ENCODE measurements at regions not wholly inside any gene's neighbourhood (a gene's known extent, or its start where the extent isn't known, plus 50 kb on each side); places are given as distances from the start of the nearest gene placed in this dataset.

DNA sequence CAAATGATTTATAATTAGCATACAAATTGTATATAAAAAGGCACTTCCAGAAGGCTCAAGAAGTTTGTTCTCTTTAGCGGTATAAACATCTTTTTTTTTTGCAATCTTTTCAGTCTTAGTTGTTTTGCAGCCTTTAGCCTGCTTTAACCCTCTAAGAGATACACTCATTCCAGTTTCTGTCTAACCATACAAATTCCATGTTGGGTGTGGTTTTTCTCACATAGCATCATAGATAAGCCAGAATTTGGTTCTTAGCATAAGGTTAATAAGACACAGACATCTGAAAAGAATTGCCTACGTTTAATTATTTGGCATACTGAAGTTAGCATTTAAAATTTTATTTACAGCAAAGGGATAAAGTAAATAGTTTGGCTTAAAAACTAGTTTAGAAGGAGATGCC lies 92.5 kb upstream of the NPVF start:
- no peak for DNase-seq
- TF ChIP-seq EP300 (IDR thresholded peaks at IDR 0.05): no peak
- TF ChIP-seq CTCF (IDR thresholded peaks at IDR 0.05): no peak
- no peak for TF ChIP-seq POLR2A (IDR thresholded peaks at IDR 0.05)
- Histone ChIP-seq H3K4me3 (no peak overlapping the region), H3K27me3 (no peaks in the 10 kb centered on the region), H3K4me1 (ENCODE audit: insufficient read depth) (peaks cover 16% of the 10 kb centered on the region), H3K36me3 (no peaks in the 10 kb centered on the region), H3K27ac (peak overlapping the region in 1 of 2 donors; percentile 44), H3K9me3 (no peaks in the 10 kb centered on the region)
- intact Hi-C loops (cut with DNase I): loop anchor here in 1 of 4 donors (10.0 kb wide), 1 partner anchor 64 kb away; no protein-coding TSS in a partner anchor
- 20 to 28% (median 27%) methylated on average over 2 of the region's 2 CpGs for WGBS, 3 donors

DNA sequence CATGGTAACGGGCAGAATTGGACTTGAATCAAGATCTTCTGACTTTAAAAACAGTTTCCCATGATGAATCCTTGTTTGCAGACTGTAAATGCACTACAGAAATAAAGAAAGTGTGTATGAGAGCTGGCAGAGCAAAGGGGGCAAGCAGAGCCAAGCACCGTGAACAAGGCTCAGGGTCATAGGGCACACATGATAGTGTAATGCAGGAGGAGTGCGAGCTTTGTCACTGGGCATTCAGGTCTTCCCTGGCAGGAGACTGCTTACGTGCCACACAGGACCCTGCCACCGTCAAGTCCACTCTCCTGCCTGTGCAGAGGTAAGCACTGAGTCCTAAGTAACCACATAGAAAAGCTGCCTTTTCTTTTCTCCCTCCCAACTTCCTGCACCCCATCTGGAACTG lies 93.1 kb upstream of the NPVF start:
- Histone ChIP-seq H3K27ac (no peak overlapping the region), H3K27me3 (no peaks in the 10 kb centered on the region), H3K9me3 (no peaks in the 10 kb centered on the region), H3K36me3 (no peaks in the 10 kb centered on the region), H3K4me3 (no peak overlapping the region), H3K4me1 (ENCODE audit: insufficient read depth) (peaks cover 16% of the 10 kb centered on the region)
- WGBS, 3 donors: 30 to 44% (median 40%) methylated on average over 5 of the region's 5 CpGs
- no peak for TF ChIP-seq POLR2A (IDR thresholded peaks at IDR 0.05)
- no peak for TF ChIP-seq CTCF (IDR thresholded peaks at IDR 0.05)
- TF ChIP-seq EP300 (IDR thresholded peaks at IDR 0.05): no peak
- intact Hi-C loops (cut with DNase I): loop anchor here in 1 of 4 donors (10.0 kb wide), 1 partner anchor 63 kb away; no protein-coding TSS in a partner anchor
- no peak for DNase-seq

DNA sequence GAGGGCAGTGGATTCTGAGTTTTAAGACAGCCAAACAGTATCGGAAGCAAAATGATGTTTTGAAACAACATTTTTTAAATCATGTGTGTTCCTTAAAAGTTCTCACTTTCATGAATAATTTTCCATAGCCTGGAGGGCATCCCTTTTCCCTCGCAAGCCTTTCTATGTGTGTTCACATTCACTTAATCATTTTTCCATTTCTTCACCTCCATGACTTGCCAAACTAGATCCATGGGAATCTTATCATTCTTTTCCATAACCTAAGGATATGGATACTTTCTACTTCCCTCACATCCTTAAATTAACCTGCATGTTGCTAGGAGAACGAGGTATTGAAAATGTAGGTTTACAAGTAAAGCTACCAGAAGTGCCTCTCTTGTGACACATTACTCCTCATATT lies 94.2 kb upstream of the NPVF start:
- Histone ChIP-seq H3K4me3 (no peak overlapping the region), H3K36me3 (no peaks in the 10 kb centered on the region), H3K27me3 (no peaks in the 10 kb centered on the region), H3K27ac (no peak overlapping the region), H3K4me1 (ENCODE audit: insufficient read depth) (peaks cover 16% of the 10 kb centered on the region), H3K9me3 (no peaks in the 10 kb centered on the region)
- intact Hi-C loops (cut with DNase I): loop anchor here in 1 of 4 donors (10.0 kb wide), 1 partner anchor 62 kb away; no protein-coding TSS in a partner anchor
- 66 to 79% (median 77%) methylated on average over 3 of the region's 3 CpGs for WGBS, 3 donors
- TF ChIP-seq CTCF (IDR thresholded peaks at IDR 0.05) (no peak), POLR2A (IDR thresholded peaks at IDR 0.05) (no peak), EP300 (IDR thresholded peaks at IDR 0.05) (no peak)
- DNase-seq: no peak

- TF ChIP-seq CTCF (IDR thresholded peaks at IDR 0.05) (no peak), POLR2A (IDR thresholded peaks at IDR 0.05) (no peak), EP300 (IDR thresholded peaks at IDR 0.05) (no peak)
- Histone ChIP-seq H3K4me3 (no peak overlapping the region), H3K9me3 (no peaks in the 10 kb centered on the region), H3K36me3 (no peaks in the 10 kb centered on the region), H3K27me3 (no peaks in the 10 kb centered on the region), H3K27ac (no peak overlapping the region), H3K4me1 (ENCODE audit: insufficient read depth) (peaks cover 9% of the 10 kb centered on the region)
- intact Hi-C loops (cut with DNase I): loop anchor here in 1 of 4 donors (10.0 kb wide), 1 partner anchor 60 kb away; no protein-coding TSS in a partner anchor
- DNase-seq: no peak
- 77 to 89% (median 81%) methylated on average over 2 of the region's 2 CpGs for WGBS, 3 donors
These were observed 97.0 kb upstream of the NPVF start for GRCh38 chr7:25325186-25325757.
